Fibroblast of pulmonary artery (primary cell): ENCODE measurements at regions not wholly inside any gene's neighbourhood (a gene's known extent, or its start where the extent isn't known, plus 50 kb on each side); places are given as distances from the start of the nearest gene placed in this dataset.

Experiments
- DNase-seq: peaks from one replicate; pipeline ENCODE4 v3.0.0-alpha.2; 2010; ENCODE audit warnings: low read depth
- H3K4me3 ChIP-seq: replicated peaks from 2 replicates; pipeline ENCODE4 v1.5.1; 2011; ENCODE audit warnings: low read depth, mild to moderate bottlenecking, control low read depth, low read length, moderate library complexity
- TF ChIP-seq, protein P1 (sequence below): IDR thresholded peaks from 2 replicates; pipeline ENCODE4 v1.5.1; 2011; ENCODE audit warnings: mild to moderate bottlenecking, control low read depth, low read length, inconsistent platforms; ENCODE audit errors: missing control alignments

DNA sequence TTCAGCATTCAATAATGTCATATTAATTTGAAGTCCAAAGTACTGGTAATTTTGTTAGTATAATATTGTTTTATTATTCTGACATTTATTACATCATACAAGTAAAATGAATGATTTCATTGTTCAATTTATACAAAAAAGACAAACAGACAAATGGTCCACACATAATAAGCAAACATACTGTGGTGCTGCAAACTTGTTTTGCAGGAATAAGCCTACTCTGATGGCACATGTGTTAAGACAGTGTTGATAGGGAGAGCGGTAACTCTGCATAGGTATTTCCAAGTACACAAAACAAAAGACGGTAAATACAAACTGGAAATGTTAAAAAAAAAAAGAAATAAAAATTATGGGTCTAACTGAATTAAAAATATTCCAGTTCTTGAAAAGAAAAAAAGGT, 59.7 kb upstream of the DPYD start:
- H3K4me3 ChIP-seq = no peak overlapping the region
- DNase-seq = no peak
- TF ChIP-seq, protein P1, sequence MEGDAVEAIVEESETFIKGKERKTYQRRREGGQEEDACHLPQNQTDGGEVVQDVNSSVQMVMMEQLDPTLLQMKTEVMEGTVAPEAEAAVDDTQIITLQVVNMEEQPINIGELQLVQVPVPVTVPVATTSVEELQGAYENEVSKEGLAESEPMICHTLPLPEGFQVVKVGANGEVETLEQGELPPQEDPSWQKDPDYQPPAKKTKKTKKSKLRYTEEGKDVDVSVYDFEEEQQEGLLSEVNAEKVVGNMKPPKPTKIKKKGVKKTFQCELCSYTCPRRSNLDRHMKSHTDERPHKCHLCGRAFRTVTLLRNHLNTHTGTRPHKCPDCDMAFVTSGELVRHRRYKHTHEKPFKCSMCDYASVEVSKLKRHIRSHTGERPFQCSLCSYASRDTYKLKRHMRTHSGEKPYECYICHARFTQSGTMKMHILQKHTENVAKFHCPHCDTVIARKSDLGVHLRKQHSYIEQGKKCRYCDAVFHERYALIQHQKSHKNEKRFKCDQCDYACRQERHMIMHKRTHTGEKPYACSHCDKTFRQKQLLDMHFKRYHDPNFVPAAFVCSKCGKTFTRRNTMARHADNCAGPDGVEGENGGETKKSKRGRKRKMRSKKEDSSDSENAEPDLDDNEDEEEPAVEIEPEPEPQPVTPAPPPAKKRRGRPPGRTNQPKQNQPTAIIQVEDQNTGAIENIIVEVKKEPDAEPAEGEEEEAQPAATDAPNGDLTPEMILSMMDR = no peak

DNA sequence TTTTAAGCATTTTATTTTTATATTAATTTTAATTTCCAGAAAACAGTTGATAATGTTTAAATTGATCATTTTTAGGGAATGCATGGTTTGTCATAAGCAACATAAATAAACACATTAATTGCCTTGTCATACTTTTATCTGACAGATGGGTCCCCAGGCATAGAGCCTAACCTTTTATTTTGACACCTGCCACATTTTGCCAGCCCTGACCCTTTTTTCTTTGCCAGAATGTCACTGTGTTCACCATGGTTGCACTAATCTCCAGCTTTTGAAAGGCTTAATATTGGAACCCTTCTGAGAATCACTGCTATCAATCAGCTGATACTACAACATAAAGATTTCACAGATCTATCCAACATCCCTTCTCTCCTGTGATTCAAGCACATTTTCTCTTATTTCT, 56.0 kb upstream of the DPYD start:
- DNase-seq = no peak
- TF ChIP-seq, protein P1 = no peak
- no peak overlapping the region for H3K4me3 ChIP-seq
